Muscle of back (tissue), 3 donors: ENCODE measurements at regions not wholly inside any gene's neighbourhood (a gene's known extent, or its start where the extent isn't known, plus 50 kb on each side); places are given as distances from the start of the nearest gene placed in this dataset.
A peak's percentile ranks its signal among the peaks of the same experiment; 100 is the strongest.

ENCODE experiments used
- DNase-seq, 3 donors: peaks; one replicate each; pipeline versions ENCODE4 v3.0.0 to v3.0.0-alpha.2; 2013

- no peak for DNase-seq
These were observed 103.6 kb downstream of the ACKR3 start for GRCh38 chr2:236673126-236673822.

GRCh38 chr2:236673823-236674185 lies 104.2 kb downstream of the ACKR3 start:
- DNase-seq: no peak

- DNase-seq: no peak
These were observed 104.6 kb downstream of the ACKR3 start for GRCh38 chr2:236674238-236674637.

GRCh38 chr2:236674646-236675045 lies 105.0 kb downstream of the ACKR3 start:
- DNase-seq: no peak

GRCh38 chr2:236675051-236675450 lies 105.4 kb downstream of the ACKR3 start:
- peak in 1 of 3 donors; percentile 34 for DNase-seq

GRCh38 chr2:236675526-236675925 lies 105.9 kb downstream of the ACKR3 start:
- no peak for DNase-seq

GRCh38 chr2:236676136-236676873 lies 106.7 kb downstream of the ACKR3 start:
- DNase-seq: no peak

- no peak for DNase-seq
These were observed 107.7 kb downstream of the ACKR3 start for GRCh38 chr2:236677368-236677767.

- no peak for DNase-seq
These were observed 108.8 kb downstream of the ACKR3 start for GRCh38 chr2:236678307-236678975.

- DNase-seq: peak in 1 of 3 donors; percentile 76
These were observed 110.5 kb downstream of the ACKR3 start for GRCh38 chr2:236679884-236680860.

- DNase-seq: peak in 1 of 3 donors; percentile 39
These were observed 113.2 kb downstream of the ACKR3 start for GRCh38 chr2:236682651-236683422.

GRCh38 chr2:236684504-236685256 lies 115.1 kb downstream of the ACKR3 start:
- no peak for DNase-seq

- no peak for DNase-seq
These were observed 115.7 kb downstream of the ACKR3 start for GRCh38 chr2:236685361-236685760.

GRCh38 chr2:236685979-236686520 lies 116.4 kb downstream of the ACKR3 start:
- DNase-seq: no peak

GRCh38 chr2:236686561-236686960 lies 116.9 kb downstream of the ACKR3 start:
- DNase-seq: no peak

GRCh38 chr2:236687296-236687965 lies 117.8 kb downstream of the ACKR3 start:
- no peak for DNase-seq

GRCh38 chr2:236688157-236688556 lies 118.5 kb downstream of the ACKR3 start:
- no peak for DNase-seq

- DNase-seq: no peak
These were observed 119.2 kb downstream of the ACKR3 start for GRCh38 chr2:236688563-236689392.
